B cell (primary cell): ENCODE measurements at regions not wholly inside any gene's neighbourhood (a gene's known extent, or its start where the extent isn't known, plus 50 kb on each side); places are given as distances from the start of the nearest gene placed in this dataset.

Experiments
- CTCF ChIP-seq: fragments of 200-600 bp; IDR thresholded peaks from one replicate; pipeline ENCODE4 v1.8.0; 2022; ENCODE audit warnings: antibody characterized with exemption, mild to moderate bottlenecking
- EZH2 ChIP-seq: IDR thresholded peaks from 2 replicates; pipeline ENCODE4 v1.6.1; 2012; ENCODE audit warnings: borderline replicate concordance, low read depth, mild to moderate bottlenecking, moderate library complexity, low read length; ENCODE audit not compliant: insufficient read depth, poor library complexity, severe bottlenecking

- TF ChIP-seq CTCF (no peak), EZH2 (no peak)
Observed at GRCh38 chr3:193862843-193863242, 269.8 kb downstream of the OPA1 start.
